ENCODE measurements at regions not wholly inside any gene's neighbourhood (a gene's known extent, or its start where the extent isn't known, plus 50 kb on each side); places are given as distances from the start of the nearest gene placed in this dataset.

DNA sequence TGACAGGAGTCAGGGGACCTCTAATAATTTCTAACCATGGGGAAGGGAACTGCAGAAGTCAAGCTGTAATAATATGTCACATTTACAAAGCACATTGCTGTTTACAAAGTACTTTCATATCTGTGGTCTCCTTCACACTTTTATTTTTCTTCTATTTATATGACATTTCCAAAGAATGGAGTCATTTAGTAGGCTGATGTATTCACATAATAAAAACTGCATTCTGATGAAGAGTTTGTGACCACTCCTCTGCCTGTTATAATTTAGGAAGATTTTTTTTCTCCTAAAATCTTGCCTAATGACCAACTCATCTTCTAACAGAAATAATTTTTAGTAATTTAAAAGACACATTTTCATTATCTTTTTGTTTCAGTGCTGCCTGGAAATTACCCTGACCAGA is 272.2 kb upstream of the VEPH1 start:
- Histone ChIP-seq H4K8ac (ENCODE audit: extremely low read depth, insufficient read depth, low read length) (no peak overlapping the region), H3K4me2 (ENCODE audit: insufficient read depth in 1 of 2, low read depth in 2 of 2, low read length in 2 of 2) (no peak overlapping the region), H3K79me2 (ENCODE audit: control insufficient read depth in 1 of 2, insufficient read depth in 2 of 2, low read length in 2 of 2) (no peaks in the 10 kb centered on the region), H3K56ac (replicated peaks; ENCODE audit: insufficient read length, low read depth, low read length) (no peak overlapping the region), H3K4me3 (ENCODE audit: extremely low read depth in 1 of 4, insufficient read depth in 2 of 4, low read depth in 3 of 4, low read length in 4 of 4) (no peak overlapping the region), H2AK5ac (ENCODE audit: low read depth, low read length) (no peak overlapping the region), H3K27ac (ENCODE audit: low read depth, low read length) (no peak overlapping the region), H4K5ac (ENCODE audit: insufficient read length, low read depth, low read length) (no peak overlapping the region), H3K4ac (replicated peaks; ENCODE audit: insufficient read length, low read depth, low read length) (no peak overlapping the region), H2BK120ac (replicated peaks; ENCODE audit: low read depth, low read length) (no peak overlapping the region), H2BK5ac (ENCODE audit: low read depth, low read length) (no peak overlapping the region), H4K91ac (replicated peaks; ENCODE audit: insufficient read length, low read length) (no peak overlapping the region), H3K23me2 (ENCODE audit: low read depth, low read length) (no peaks in the 10 kb centered on the region), H2BK15ac (ENCODE audit: low read length) (no peak overlapping the region), H3K36me3 (ENCODE audit: control insufficient read depth in 2 of 4, insufficient read depth in 4 of 4, low read length in 3 of 4) (no peaks in the 10 kb centered on the region), H3K79me1 (ENCODE audit: low read depth, low read length) (no peaks in the 10 kb centered on the region), H3K23ac (ENCODE audit: insufficient read length) (no peak overlapping the region), H3K18ac (ENCODE audit: extremely low read depth, low read length) (no peak overlapping the region), H2BK12ac (ENCODE audit: low read depth, low read length) (no peak overlapping the region), H2AFZ (ENCODE audit: low read length) (no peak overlapping the region), H2BK20ac (ENCODE audit: low read length) (no peak overlapping the region), H3K4me1 (replicated peaks in 1 of 4; ENCODE audit: control insufficient read depth in 3 of 4, insufficient read depth in 4 of 4, low read length in 3 of 4) (no peaks in the 10 kb centered on the region), H3K27me3 (replicated peaks in 1 of 4; ENCODE audit: control insufficient read depth in 3 of 4, extremely low read depth in 1 of 4, insufficient read depth in 3 of 4, low read length in 3 of 4) (peaks cover 0 to 1% (median 0%) of the 10 kb centered on the region in 4 experiments; a peak in 1 of 7 replicates), H4K20me1 (replicated peaks in 1 of 2; ENCODE audit: control insufficient read depth in 1 of 2, insufficient read depth in 2 of 2, low read length in 2 of 2) (no peaks in the 10 kb centered on the region), H3K9ac (replicated peaks in 1 of 4; ENCODE audit: extremely low read depth in 1 of 4, low read depth in 3 of 4, low read length in 3 of 4) (no peak overlapping the region), H3K14ac (ENCODE audit: insufficient read length) (no peak overlapping the region), H3K9me3 (ENCODE audit: insufficient read depth in 2 of 2, low read depth in 1 of 2, low read length in 1 of 2) (no peaks in the 10 kb centered on the region)
- ChIA-PET POLR2A (ENCODE audit: partially characterized antibody) (no interaction called here), CTCF (ENCODE audit: partially characterized antibody) (no interaction called here)
- DNase-seq (ENCODE audit: low read depth in 1 of 2, low spot score in 2 of 2) (no peak), FAIRE-seq (no peak)
- no peak for TF ChIP-seq USF2 (IDR thresholded peaks at IDR 0.05; ENCODE audit: low read length)
- TF ChIP-seq CTCF (IDR thresholded peaks at IDR 0.05; ENCODE audit: control extremely low read depth in 1 of 3, insufficient read depth in 1 of 3, low read depth in 1 of 3, low read length in 3 of 3) = no peak
- TF ChIP-seq TBP (IDR thresholded peaks at IDR 0.05; ENCODE audit: low read depth, low read length) = no peak
